HUES48 (cell line): ENCODE measurements at regions not wholly inside any gene's neighbourhood (a gene's known extent, or its start where the extent isn't known, plus 50 kb on each side); places are given as distances from the start of the nearest gene placed in this dataset.

Experiments used
- H3K27ac ChIP-seq: one replicate; pipeline ENCODE4 v1.7.0; 2013; ENCODE audit warnings: low read depth, low read length, inconsistent platforms
- H3K27me3 ChIP-seq: 2 replicates; pipeline ENCODE4 v1.6.1; 2013; ENCODE audit warnings: mild to moderate bottlenecking, low read length; ENCODE audit not compliant: control insufficient read depth, insufficient read depth
- H3K36me3 ChIP-seq: 2 replicates; pipeline ENCODE4 v1.6.1; 2013; ENCODE audit warnings: low read length; ENCODE audit not compliant: control insufficient read depth, insufficient read depth
- H3K4me1 ChIP-seq: 2 replicates; pipeline ENCODE4 v1.6.1; 2013; ENCODE audit warnings: mild to moderate bottlenecking, low read length; ENCODE audit not compliant: control insufficient read depth, insufficient read depth
- H3K4me3 ChIP-seq: 2 replicates; pipeline ENCODE4 v1.5.1; 2013; ENCODE audit warnings: mild to moderate bottlenecking, low read depth, low read length
- H3K9ac ChIP-seq: 2 replicates; pipeline ENCODE4 v1.6.1; 2013; ENCODE audit warnings: mild to moderate bottlenecking, low read depth, low read length, moderate library complexity
- H3K9me3 ChIP-seq: 2 replicates; pipeline ENCODE4 v1.6.1; 2013; ENCODE audit warnings: low read length; ENCODE audit not compliant: control insufficient read depth, insufficient read depth

DNA sequence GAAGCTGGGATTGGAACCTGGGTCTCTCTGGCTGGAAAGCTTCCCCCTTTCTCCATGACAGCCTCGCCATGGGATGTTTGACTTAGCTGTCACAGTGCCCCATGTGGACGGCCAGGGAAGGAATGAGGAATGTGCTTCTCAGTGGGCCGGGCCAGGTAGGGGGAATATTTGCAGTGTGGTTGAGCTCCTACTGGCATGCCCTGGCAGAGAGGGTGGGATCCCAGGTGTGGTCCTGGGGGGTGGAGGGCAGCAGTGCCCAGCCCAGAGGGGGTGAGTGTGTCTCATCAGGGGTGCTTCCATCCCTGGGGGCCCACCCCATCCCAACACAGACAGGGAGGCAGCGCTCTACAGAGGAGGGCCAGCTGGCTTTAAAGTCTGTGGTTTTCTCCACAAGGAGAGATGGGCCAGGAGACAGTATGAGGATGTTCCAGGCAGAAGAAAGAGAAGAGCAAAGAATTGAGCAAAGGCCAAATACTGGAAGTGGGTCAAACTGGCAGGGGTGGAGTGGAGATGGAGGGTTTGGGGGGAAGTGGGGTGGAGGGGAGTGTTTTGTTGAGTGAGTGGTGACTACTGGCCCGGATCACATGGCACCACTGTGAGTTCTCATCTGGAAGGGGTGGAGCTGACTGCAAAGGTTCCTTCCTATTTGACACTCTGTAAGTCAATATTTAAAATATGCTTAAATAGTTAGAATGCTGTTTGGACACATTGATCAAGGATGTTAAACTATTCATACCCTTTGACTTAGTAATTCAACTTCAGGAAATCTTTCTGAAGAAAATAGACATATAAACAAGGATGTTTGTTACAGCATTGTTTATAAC lies 94.0 kb downstream of the MYCN start:
- no peak overlapping the region for H3K9ac ChIP-seq
- H3K4me1 ChIP-seq, result peaks cover 15% of the 10 kb centered on the region
- no peaks in the 10 kb centered on the region for H3K27me3 ChIP-seq
- H3K36me3 ChIP-seq, result no peaks in the 10 kb centered on the region
- no peaks in the 10 kb centered on the region for H3K9me3 ChIP-seq
- no peak overlapping the region for H3K27ac ChIP-seq
- no peak overlapping the region for H3K4me3 ChIP-seq

- no peaks in the 10 kb centered on the region for H3K9me3 ChIP-seq
- H3K4me3 ChIP-seq, result no peak overlapping the region
- H3K9ac ChIP-seq, result no peak overlapping the region
- H3K27ac ChIP-seq, result no peak overlapping the region
- peaks cover 9% of the 10 kb centered on the region; the same call in 1 of the 2 replicates for H3K4me1 ChIP-seq
- no peaks in the 10 kb centered on the region for H3K27me3 ChIP-seq
- no peaks in the 10 kb centered on the region for H3K36me3 ChIP-seq
Measured at GRCh38 chr2:16033032-16033293, 92.6 kb downstream of the MYCN start.

GRCh38 chr2:16032282-16033031 lies 92.1 kb downstream of the MYCN start:
- Histone ChIP-seq H3K4me1 (peaks cover 9% of the 10 kb centered on the region; the same call in 1 of the 2 replicates), H3K9me3 (no peaks in the 10 kb centered on the region), H3K4me3 (no peak overlapping the region), H3K27me3 (no peaks in the 10 kb centered on the region), H3K27ac (no peak overlapping the region), H3K36me3 (no peaks in the 10 kb centered on the region), H3K9ac (no peak overlapping the region)

GRCh38 chr2:16031848-16032159 lies 91.5 kb downstream of the MYCN start:
- peaks cover 9% of the 10 kb centered on the region; the same call in 1 of the 2 replicates for H3K4me1 ChIP-seq
- H3K4me3 ChIP-seq, result no peak overlapping the region
- no peaks in the 10 kb centered on the region for H3K27me3 ChIP-seq
- no peak overlapping the region for H3K9ac ChIP-seq
- no peaks in the 10 kb centered on the region for H3K9me3 ChIP-seq
- H3K36me3 ChIP-seq, result no peaks in the 10 kb centered on the region
- H3K27ac ChIP-seq, result no peak overlapping the region

GRCh38 chr2:16031058-16031847 lies 90.9 kb downstream of the MYCN start:
- no peaks in the 10 kb centered on the region for H3K36me3 ChIP-seq
- H3K9me3 ChIP-seq, result no peaks in the 10 kb centered on the region
- no peak overlapping the region for H3K27ac ChIP-seq
- H3K9ac ChIP-seq, result no peak overlapping the region
- H3K27me3 ChIP-seq, result no peaks in the 10 kb centered on the region
- H3K4me1 ChIP-seq, result peaks cover 8% of the 10 kb centered on the region; the same call in 1 of the 2 replicates
- H3K4me3 ChIP-seq, result no peak overlapping the region

- no peak overlapping the region for H3K9ac ChIP-seq
- H3K9me3 ChIP-seq, result no peaks in the 10 kb centered on the region
- H3K36me3 ChIP-seq, result no peaks in the 10 kb centered on the region
- no peaks in the 10 kb centered on the region for H3K27me3 ChIP-seq
- 0 out of 2 replicates have a peak, but pooled peaks cover under 1% of the 10 kb centered on the region for H3K4me1 ChIP-seq
- no peak overlapping the region for H3K4me3 ChIP-seq
- no peak overlapping the region for H3K27ac ChIP-seq
Measured at GRCh38 chr2:16030206-16031057, 90.1 kb downstream of the MYCN start.

- Histone ChIP-seq H3K27me3 (no peaks in the 10 kb centered on the region), H3K27ac (no peak overlapping the region)
Measured at GRCh38 chr2:16028644-16029043, 88.3 kb downstream of the MYCN start.

DNA sequence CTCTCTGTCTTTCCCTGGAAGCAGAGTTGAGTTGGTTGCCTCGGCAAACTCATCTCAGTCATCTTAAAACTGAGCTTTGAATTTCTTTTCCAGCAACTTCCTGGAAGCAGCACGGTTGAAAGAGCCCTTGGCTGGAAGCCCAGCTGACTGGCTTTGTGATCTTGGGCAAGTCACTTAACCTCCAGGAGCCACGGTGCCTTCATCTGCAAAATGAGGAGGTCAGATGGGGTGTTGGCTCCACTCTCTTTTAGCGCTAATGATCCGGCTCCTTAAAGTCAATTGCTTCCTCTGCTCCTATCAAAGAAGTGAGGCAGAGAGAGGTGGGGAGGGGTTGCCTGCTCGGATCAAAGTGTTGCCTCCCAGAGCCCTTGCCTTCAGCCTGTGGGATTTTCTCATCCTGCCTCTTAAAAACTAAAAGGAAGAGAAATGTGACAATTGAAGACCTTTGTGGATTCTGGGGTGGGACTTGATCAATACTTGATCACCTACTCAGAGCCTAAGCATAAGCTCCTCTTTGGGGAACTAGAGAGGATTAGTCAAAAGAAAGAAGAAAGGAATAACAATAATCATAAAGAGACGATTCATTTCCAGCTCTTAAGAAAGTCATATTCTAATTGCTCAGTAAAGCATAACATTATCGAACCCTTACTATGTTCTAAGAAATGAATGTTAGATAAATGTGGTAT lies 86.6 kb downstream of the MYCN start:
- Histone ChIP-seq H3K4me1 (peaks cover 19% of the 10 kb centered on the region), H3K4me3 (no peak overlapping the region), H3K9me3 (no peaks in the 10 kb centered on the region), H3K27ac (no peak overlapping the region), H3K36me3 (no peaks in the 10 kb centered on the region), H3K27me3 (no peaks in the 10 kb centered on the region), H3K9ac (no peak overlapping the region)

More at GRCh38 chr2:16028644-16029043, 88.3 kb downstream of the MYCN start:
- H3K36me3 ChIP-seq, result no peaks in the 10 kb centered on the region
- H3K9me3 ChIP-seq, result no peaks in the 10 kb centered on the region
- no peak overlapping the region for H3K9ac ChIP-seq
- no peak overlapping the region for H3K4me3 ChIP-seq
- peaks cover 3% of the 10 kb centered on the region for H3K4me1 ChIP-seq

DNA sequence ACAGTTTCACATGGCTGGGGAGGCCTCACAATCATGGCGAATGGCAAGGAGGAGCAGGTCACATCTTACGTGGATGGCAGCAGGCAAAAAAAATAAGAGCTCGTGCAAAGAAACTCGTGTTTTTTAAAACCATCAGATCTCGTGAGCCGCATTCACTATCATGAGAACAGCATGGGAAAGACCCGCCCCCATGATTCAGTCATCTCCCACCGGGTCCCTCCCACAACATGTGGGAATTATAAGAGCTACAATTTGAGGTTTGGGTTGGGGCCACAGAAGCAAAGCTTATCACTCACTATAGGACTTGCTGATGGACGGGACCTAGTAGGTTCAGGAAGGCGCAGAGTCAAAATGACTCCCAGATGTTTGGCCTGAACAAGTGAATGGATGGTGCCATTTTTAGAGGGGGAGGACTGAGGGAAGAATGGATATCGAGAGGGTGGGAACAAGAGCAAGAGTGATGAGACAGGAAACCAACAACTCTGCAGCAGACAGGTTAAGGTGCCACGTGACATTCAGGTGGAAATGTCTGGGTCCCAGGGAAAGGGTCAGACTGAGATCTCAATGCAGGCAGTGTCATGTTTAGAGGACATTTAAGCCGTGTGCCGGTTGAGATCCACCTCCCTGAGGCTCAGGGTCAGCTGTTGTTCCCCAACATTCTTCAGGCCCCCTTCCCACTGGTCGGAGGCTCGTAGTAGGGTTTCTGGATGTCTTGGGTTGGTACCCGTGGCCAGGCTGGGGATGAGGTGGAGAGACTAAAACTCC lies 85.7 kb downstream of the MYCN start:
- no peaks in the 10 kb centered on the region for H3K36me3 ChIP-seq
- peaks cover 23% of the 10 kb centered on the region for H3K4me1 ChIP-seq
- H3K4me3 ChIP-seq, result no peak overlapping the region
- H3K9me3 ChIP-seq, result no peaks in the 10 kb centered on the region
- no peaks in the 10 kb centered on the region for H3K27me3 ChIP-seq
- no peak overlapping the region for H3K27ac ChIP-seq
- no peak overlapping the region for H3K9ac ChIP-seq
